Ovary (tissue), 3 donors: ENCODE measurements at regions not wholly inside any gene's neighbourhood (a gene's known extent, or its start where the extent isn't known, plus 50 kb on each side); places are given as distances from the start of the nearest gene placed in this dataset.

Source experiments
- EP300 ChIP-seq: sonication (generic); formaldehyde crosslinking; IDR thresholded peaks from one replicate; pipeline ENCODE4 v1.6.1; 2017; ENCODE audit warnings: antibody characterized with exemption
- POLR2A ChIP-seq: fragments of 450-650 bp; IDR thresholded peaks from one replicate; pipeline ENCODE4 v1.6.1; 2017; ENCODE audit warnings: antibody characterized with exemption, mild to moderate bottlenecking, moderate library complexity
- TF ChIP-seq, protein P1 (sequence below), 3 donors: fragments of 450-650 bp in 2 of 3; fragments of 200-600 bp in 1 of 3; IDR thresholded peaks; one replicate each; pipeline versions ENCODE4 v1.5.1 to v1.8.0; 2016 to 2022; ENCODE audit warnings: antibody characterized with exemption in 3 of 3, mild to moderate bottlenecking in 1 of 3
- donor health status: DM: no; HTN: no; CAD: no.

DNA sequence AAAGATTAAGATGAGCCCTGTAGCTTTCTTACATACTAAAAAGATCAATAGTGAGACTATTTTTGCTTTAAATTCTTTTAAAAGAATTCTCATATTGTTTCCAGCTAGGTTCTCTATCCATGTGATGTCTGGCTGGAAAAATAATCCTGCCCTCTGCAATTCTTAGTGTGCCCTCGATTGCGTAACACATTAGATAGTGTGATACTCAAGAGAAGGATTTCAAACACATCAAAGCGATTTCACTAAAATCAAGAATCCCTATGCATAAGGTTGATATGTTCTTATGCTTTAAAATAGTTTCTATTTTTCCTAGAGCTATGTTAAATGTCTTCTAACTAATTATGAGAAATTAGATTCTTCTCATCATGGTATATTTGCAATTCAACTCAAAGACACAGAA lies 127.3 kb upstream of the PLEKHA5 start:
- no peak for TF ChIP-seq POLR2A
- TF ChIP-seq, protein P1, sequence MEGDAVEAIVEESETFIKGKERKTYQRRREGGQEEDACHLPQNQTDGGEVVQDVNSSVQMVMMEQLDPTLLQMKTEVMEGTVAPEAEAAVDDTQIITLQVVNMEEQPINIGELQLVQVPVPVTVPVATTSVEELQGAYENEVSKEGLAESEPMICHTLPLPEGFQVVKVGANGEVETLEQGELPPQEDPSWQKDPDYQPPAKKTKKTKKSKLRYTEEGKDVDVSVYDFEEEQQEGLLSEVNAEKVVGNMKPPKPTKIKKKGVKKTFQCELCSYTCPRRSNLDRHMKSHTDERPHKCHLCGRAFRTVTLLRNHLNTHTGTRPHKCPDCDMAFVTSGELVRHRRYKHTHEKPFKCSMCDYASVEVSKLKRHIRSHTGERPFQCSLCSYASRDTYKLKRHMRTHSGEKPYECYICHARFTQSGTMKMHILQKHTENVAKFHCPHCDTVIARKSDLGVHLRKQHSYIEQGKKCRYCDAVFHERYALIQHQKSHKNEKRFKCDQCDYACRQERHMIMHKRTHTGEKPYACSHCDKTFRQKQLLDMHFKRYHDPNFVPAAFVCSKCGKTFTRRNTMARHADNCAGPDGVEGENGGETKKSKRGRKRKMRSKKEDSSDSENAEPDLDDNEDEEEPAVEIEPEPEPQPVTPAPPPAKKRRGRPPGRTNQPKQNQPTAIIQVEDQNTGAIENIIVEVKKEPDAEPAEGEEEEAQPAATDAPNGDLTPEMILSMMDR (IDR thresholded peaks at IDR 0.05), result no peak
- TF ChIP-seq EP300, result no peak
